RCC 7860 (cell line): ENCODE measurements at regions not wholly inside any gene's neighbourhood (a gene's known extent, or its start where the extent isn't known, plus 50 kb on each side); places are given as distances from the start of the nearest gene placed in this dataset.
"Not testable (repeated sequence)": the region's sequence is repeated elsewhere in the genome, so short reads cannot be mapped to it uniquely, and the experiment has no call there.

Experiments used
- DNase-seq: peaks from one replicate; pipeline ENCODE4 v3.0.0-alpha.2; 2015; ENCODE audit warnings: low spot score
- FAIRE-seq: peaks from 2 replicates; lab custom pipeline; 2012; peaks lifted over from hg19 to GRCh38; lab: Jason Lieb, UNC

DNA sequence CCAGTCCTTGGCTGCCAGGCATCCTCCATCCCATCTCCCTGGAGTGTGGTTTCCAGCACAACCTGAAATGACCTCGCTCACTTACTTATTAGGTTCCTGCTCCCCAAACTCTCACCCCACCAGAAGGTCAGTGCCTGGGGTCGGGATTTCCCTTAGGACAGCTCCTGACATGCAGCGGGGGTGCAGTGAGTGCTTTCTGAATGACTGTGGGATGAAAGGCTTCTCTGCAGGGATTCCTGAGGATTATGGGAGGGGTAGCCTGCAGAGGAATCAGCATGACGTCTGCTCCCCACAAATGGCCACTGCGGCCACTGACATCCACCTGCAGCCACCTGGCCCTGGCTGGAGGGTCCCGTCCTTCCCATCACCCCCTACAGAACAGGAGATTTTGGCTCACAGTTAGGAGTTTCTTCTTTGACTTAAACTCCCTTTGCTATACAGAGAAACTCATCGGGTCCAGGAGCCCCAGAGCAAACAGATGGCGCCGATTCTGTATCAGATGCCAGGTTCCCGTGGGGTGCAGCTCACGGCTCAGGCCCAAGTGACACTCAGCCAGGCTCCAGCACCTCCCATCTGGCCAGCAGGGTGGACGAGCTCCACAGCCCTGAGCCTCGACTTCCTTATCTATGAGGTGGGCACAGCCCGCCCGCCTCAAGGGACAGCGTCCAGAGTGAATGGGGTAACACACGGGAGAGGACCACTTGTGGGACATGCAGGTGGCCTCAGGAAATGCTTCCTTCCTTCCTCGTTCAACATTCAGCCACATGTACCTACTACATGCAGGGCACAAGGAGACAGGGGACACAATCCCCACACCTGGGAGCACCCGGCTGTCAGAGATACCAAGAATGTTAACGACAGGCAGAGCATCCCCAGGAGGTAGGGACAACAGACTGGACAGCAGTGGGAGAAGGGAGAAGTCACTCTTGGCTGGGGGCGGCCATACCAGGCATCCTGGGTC lies 69.8 kb downstream of the RMI2 start:
- DNase-seq (no peak), FAIRE-seq (no peak)

DNA sequence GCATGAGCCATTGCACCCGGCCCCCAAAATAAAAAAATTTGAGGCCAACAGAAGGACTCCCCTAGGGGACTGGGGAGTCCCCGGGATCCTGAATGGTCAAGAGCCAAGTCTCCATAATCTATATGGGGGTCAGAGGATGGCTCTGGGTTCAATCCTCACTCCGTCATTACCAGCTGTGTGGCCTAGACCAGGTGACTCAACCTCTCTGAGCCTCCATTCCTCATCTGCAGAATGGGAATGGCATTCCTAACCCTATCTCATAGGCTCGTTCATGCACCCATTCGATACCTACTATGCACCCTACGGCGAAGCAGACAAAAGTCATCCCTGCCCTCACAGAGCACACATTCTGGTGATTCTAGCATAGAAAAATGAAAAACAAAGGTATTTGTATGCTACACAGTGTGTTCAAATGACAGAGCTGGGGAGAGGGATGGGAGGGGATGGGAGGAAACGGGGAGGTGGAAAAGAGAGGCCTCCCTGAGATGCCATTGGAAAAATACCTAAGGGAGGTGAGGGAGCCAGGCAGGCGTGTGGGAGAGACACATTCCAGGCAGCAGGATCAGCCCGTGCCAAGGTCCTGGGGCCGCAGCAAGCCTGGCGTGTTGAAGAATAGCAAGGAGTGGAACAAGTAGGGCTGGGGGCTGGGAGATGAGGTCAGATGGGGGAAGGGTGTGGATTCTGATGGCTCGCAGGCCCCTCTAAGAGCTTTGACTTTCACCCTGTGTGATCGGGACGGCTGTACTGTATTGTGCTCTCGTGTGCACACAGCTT lies 71.2 kb downstream of the RMI2 start:
- FAIRE-seq (no peak), DNase-seq (no peak)

DNA sequence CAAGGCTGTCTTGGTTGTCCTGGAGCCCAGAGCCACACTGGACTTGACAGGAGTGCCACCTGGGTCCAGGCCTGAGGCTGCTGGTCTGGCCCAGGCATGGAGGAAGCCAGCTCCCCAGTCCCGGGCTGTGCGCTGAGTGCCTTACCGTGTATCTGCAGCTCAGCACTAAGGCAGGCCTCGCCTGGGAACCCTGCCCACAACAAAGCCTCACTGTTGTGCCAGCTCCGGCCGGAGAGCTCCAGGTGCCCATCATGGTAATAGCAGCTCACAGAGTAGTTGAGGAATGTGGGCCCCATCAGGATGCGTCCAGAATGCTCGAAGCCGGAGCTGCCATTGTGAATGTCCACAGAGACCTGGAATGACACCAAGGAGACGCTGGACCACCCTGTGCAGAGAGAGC lies 72.2 kb downstream of the RMI2 start:
- no peak for DNase-seq
- no peak for FAIRE-seq

DNA sequence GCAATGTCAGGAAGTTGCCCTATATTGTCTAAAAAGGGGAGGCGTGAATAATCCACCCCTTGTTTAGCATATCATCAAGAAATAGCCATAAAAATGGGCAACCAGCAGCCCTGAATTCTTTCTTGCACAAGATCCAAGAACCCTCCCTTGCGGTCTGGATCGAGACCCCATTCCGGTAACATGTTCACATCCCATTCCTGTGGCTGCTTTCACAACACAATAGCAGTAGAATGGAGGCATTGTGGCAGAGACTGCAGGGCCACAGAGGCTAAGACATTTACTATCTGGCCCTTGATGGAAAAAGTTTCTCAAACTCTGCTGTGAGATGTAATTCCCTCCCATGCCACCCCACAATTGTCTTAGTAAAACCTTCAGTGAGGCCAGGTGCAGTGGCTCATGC lies 73.2 kb downstream of the RMI2 start:
- DNase-seq (no peak), FAIRE-seq (no peak)

DNA sequence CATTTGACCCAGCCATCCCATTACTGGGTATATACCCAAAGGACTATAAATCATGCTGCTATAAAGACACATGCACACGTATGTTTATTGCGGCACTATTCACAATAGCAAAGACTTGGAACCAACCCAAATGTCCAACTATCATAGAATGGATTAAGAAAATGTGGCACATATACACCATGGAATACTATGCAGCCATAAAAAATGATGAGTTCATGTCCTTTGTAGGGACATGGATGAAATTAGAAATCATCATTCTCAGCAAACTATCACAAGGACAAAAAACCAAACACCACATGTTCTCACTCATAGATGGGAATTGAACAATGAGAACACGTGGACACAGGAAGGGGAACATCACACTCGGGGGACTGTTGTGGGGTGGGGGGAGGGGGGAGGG lies 74.8 kb downstream of the RMI2 start:
- not testable (repeated sequence) for FAIRE-seq, DNase-seq

DNA sequence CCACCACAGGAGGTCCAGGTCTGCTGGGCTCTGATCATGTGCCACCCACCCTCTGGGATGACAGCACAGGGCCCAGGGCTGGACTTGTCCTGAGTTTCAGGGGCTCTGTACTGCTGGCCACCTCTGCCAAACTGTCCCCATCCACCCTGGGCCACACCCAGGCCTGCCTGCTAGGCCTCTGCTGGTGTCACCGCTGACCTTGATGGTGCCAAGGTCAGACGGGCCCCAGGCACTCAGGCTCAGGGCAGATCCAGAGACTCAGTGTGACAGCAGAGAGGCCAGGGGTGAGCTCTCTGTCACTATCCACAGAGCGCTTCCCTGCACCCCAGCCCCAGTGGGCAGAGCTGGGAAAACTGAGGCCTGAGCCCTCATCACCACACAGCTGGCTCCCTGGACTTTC lies 75.6 kb downstream of the RMI2 start:
- DNase-seq, result no peak
- FAIRE-seq, result no peak

DNA sequence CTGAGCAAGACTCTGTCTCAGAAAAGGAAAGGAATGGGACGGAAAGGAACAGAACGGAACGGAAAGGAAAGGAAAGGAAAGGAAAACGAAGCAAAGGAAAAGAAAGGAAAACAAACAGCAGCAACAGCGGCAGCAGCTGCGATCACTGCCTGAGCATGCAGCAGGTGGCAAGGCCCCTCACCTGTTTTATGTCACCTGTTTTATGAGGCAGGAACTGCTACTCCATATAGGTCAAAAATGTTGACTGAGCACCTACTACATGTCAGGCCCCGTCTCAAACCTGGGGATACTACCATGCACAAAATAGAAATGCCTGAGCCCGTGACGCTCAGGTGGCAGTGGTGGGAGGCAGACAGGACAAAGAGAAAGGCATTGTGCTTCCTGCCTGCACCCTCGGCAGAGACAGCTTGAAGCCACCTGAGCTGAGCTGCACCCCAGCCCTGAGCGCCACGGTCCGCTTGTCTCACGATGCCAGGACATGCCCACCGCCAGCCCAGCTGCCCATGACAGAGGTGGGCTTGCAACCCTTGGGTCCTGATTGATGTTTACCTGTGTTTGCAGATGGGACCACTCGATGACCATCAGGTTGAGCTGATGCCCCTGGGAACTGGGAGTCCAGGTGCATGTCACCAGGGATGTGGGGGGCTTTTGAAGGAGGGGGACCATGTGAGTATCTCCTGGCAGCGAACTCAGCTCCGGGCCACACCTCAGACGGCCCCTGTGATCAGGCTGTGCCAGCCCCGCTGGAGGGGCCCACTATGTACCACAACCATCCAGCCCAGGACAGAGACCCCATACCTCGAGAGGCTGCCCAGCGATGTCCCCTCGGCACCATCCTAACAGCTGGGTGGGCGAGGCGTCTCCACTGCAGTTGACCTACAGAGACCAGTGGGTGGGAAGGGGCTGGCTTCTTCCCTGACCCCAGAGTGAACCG lies 77.4 kb downstream of the RMI2 start:
- DNase-seq (no peak), FAIRE-seq (no peak)

DNA sequence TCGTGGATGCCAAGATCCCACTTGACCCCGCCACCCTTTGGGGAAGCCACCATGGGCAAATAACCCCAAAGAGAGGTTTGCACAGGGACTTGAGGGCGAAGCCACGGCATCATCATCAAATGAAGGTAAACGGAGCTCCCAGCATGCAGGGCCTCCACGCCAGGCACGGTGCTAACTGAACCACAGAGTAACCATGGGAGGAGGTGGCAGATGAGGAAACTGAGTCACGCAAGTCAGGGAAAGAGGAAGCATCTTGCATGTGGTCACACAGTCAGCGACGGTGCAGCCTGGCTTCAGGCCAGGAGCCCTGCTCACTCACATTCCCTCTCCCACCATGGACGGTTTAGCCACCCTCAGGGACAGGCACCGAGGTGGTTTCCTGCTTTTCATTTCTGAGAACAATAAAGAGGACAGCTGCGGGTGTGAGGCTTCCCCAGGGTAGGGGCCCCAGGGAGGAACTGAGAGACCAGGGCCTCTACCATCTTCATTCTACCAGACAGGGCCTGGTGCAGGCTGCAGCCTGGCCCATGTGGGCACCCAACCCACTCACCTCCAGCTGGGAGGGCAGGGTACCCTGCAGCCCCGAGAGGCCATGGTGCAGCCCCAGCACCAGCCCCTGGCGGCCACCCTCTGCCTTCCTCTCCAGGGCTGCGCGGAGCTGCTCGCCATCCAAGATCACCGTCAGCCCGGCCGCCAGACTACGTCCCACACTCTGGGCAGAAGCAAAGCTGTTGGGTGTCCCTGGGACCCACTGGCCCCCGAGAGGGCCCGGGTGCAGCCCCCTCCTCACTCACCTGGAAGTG lies 78.3 kb downstream of the RMI2 start:
- DNase-seq (no peak), FAIRE-seq (no peak)

DNA sequence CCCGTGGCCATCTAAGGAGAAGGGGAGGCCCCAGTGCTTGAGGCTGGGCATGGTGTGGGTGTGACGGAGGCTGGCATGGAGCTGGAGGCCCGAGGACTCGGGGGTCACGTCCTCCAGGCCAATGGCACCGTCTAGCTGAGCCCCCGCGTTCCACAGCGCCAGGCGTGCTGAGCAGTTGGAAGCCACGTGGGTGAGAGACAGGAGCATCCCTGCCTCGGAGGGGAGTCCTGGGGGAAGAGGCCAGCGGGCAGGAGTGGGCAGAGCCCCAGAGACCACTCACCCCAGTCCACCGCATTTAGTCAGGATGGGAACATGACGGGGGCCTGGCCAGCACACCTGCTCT lies 78.8 kb downstream of the RMI2 start:
- FAIRE-seq, result no peak
- DNase-seq, result no peak

DNA sequence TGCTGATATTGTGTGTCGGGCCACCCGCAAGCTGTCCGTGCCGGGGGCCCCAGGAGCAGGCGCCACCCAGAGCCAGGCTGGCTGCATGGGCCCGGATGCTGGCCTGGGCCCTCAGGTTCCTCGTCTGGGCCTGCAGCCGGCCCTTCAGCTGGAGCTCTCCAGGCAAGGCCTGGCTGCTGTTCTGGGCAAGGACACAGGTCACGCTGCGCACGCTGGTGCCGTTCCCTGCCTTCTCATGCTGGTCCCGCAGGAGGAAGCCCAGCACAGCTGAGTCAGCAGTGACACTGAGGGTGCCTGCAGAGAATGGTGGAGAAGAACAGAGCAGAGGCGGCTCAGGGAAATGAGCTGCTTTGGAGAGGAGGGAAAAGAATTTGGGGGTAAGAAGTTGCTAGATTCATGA lies 79.9 kb downstream of the RMI2 start:
- no peak for DNase-seq
- FAIRE-seq, result no peak

DNA sequence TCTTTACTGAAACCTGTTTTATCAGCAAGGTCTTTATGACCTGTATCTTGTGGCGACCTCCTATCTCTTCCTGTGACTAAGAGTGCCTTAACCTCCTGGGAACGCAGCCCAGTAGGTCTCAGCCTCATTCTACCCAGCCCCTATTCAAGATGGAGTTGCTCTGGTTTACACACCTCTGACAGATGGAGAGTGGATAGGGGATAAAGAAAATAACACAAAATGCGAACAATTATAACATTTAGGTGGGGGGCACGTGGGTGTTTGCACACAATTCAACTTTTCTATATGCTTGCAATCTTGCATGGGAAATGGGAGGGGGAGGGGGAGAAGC lies 83.3 kb downstream of the RMI2 start:
- FAIRE-seq, result no peak
- DNase-seq, result no peak

DNA sequence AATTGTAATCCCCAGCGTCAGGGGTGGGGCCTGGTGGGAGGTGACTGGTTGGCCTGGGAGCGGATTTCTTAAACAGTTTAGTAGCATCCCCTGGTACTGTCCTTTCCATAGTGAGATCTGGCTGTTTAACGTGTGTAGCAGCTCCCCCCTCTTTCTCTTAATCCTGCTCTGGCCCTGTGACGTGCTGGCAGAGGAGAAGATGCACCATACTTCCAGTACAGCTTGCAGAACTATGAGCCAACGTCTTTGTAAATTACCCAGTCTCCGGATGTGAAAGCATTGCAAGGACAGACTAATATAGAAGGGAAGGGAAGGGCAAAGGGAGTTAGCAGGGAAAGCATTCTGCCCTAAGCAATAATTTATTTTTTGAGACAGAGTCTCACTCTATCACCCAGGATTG lies 83.9 kb downstream of the RMI2 start:
- no peak for DNase-seq
- FAIRE-seq, result no peak

DNA sequence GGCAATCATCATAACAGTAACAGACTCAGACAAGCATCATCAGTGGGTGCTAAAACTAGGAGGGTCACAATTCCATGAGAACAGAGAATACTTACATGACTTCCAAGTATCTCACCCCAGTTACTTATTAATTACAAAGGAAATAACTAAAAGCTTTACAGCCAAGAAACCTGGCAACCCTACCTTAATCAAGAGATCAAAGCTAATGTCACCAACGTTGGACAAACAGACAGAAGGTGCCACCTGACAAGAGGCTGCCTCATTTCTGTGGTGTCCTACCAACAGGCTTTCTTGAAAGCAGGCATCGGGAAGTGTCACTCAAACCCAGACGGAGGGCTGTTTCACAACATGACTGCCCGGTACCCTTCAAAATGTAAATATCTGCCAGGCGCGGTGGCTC lies 84.6 kb downstream of the RMI2 start:
- FAIRE-seq (no peak), DNase-seq (no peak)

DNA sequence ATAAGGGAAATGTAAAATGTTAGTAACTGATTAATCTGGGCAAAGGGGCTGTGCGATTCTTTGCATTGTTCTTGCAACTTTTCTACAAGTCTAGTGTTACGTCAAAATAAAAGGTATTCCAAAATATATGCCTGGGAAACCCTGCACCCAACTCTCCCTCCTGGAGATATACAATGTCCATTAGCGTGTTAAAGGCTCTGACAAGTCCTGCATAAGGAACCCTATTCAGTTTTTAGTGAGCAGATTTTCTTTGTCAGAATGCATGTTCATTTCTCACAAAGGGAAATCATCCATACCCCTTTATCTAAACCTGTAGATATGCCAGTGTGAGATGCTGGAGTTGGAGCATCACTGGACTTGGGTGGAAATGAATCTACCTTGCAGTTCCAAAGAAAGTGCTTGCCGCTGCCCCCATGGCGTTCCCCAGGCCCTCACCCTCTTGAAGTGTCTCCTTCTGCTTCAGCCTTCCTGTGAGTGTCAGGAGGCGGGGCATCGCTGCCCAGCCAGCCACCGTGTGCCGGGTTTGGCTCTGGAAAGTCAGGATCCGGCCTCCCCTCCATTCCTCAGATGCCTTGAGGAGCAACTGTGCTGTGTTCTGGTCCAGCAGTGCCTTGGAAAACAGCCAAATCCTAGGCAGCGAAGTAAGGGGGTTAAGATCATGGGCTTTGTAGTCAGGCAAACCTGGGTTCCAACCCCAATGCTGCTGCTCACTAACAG lies 85.5 kb downstream of the RMI2 start:
- DNase-seq, result no peak
- no peak for FAIRE-seq

DNA sequence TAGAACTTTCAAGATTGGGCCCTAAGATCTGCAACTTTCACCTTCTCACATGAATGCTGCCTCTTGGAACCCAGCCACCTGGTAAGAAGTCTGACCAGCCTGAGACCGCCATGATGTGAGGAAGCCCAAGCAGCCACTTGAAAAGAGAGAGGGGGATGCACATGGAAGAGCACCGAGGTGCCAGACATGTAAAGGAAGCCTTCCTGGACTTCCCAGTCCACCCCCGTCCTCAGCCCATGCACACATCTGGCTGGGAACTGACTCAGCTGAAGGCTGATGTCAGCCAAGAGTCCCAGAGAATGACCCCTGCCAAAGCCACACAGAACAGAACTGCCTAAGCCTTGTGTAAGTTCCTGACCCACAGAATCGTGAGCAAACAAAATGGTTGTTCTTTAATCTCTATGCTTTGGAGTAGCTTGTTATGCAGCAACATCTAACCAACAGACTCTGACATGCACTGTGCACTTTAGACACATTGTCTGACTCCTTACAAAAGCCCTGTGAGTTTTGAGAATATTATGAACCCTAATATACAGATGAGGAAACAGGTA lies 86.7 kb downstream of the RMI2 start:
- no peak for DNase-seq
- no peak for FAIRE-seq

DNA sequence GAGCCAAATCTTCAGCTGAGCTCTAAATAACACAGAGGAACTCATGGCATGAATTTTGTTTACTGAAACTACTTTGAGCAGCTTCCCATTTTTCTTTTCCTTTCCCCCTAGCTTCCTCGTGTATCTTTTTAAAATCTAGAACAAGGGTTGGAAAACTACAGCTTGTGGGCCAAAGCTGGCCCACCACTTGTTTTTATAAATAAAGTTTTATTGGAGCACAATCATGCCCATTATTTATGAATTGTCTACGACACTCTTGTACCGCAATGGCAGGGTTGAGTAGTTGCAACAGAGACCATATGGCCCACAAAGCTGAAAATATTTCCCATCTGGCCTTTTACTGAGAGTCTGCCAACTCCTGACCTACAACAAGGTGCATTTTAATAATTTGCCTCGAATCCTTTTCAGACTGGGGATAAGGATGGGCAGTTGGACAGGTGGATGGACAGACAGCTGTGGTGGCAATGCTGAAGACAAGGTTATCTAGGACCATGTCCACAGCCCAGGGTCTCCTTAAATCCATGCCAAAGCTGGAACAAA lies 87.7 kb downstream of the RMI2 start:
- no peak for DNase-seq
- FAIRE-seq, result no peak

DNA sequence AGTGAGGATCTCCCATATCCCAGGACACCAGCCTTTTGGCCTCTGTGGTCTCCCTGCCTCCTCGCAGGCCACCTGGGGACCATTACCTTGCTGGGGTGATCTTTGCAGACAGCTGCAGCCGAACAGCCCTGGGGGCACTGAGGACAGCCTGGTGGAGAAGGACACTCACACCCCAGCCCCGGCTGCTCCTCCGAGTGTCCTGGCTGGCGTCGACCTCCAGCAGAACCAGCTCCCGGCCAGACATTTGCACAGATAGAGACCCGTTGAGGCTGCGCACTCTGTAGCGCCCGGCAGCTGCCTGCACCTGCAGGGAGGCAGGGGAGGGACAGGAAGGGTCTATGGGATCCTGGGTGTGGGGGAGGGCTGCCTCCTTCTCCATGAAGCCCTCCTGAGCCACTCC lies 90.3 kb downstream of the RMI2 start:
- FAIRE-seq, result no peak

DNA sequence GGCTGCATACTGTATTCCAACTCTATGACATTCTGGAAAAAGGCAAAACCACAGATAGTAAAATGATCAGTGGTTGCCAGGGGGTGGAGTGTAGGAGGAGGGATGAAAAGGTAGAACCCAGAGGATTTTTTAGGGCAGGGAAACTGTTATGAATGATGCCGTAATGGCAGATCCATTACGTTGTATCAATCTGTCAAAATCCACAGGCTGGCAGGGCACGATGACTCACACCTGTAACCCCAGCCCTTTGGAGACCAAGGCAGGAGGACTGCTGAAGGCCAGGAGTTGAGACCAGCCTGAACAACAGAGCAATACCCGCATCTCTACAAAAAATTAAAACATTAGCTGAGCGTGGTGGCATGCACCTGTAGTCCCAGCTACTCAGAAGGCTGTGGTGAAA lies 91.8 kb downstream of the RMI2 start:
- no peak for DNase-seq
- FAIRE-seq, result no peak

More for the DNA sequence above, 90.3 kb downstream of the RMI2 start:
- no peak for DNase-seq
